ENCODE measurements at regions not wholly inside any gene's neighbourhood (a gene's known extent, or its start where the extent isn't known, plus 50 kb on each side); places are given as distances from the start of the nearest gene placed in this dataset.
"Not testable (repeated sequence)": the region's sequence is repeated elsewhere in the genome, so short reads cannot be mapped to it uniquely, and the experiment has no call there.

DNA sequence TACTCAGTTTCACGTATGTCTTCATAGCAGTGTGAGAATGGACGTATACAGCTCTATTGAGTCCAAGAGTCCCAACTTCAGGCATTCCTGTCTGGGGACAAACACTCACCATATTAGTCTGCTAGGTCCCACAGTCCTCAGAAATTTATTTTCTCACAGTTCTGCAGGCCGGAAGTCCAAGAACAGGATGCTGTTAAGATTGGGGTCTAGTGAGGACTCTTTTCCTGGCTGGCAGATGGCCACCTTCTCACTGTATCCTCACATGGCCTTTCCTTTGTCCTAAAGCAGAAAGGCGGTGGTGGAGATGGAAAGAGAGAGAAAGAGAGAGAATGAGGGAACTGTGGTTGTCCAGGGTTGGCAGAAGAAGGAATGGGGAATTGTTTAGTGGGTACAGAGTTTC, 82.0 kb upstream of the PRKX start:
- TF ChIP-seq, protein P1, sequence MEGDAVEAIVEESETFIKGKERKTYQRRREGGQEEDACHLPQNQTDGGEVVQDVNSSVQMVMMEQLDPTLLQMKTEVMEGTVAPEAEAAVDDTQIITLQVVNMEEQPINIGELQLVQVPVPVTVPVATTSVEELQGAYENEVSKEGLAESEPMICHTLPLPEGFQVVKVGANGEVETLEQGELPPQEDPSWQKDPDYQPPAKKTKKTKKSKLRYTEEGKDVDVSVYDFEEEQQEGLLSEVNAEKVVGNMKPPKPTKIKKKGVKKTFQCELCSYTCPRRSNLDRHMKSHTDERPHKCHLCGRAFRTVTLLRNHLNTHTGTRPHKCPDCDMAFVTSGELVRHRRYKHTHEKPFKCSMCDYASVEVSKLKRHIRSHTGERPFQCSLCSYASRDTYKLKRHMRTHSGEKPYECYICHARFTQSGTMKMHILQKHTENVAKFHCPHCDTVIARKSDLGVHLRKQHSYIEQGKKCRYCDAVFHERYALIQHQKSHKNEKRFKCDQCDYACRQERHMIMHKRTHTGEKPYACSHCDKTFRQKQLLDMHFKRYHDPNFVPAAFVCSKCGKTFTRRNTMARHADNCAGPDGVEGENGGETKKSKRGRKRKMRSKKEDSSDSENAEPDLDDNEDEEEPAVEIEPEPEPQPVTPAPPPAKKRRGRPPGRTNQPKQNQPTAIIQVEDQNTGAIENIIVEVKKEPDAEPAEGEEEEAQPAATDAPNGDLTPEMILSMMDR (IDR thresholded peaks at IDR 0.05), result not testable (repeated sequence)
- not testable (repeated sequence) for TF ChIP-seq POLR2A (IDR thresholded peaks at IDR 0.05)

Measured in uterus (tissue), 2 donors.